Femur (tissue), 1 donor: ENCODE measurements at regions not wholly inside any gene's neighbourhood (a gene's known extent, or its start where the extent isn't known, plus 50 kb on each side); places are given as distances from the start of the nearest gene placed in this dataset.

Experiments used
- DNase-seq: peaks from one replicate; pipeline ENCODE4 v3.0.0-alpha.2; 2017

DNA sequence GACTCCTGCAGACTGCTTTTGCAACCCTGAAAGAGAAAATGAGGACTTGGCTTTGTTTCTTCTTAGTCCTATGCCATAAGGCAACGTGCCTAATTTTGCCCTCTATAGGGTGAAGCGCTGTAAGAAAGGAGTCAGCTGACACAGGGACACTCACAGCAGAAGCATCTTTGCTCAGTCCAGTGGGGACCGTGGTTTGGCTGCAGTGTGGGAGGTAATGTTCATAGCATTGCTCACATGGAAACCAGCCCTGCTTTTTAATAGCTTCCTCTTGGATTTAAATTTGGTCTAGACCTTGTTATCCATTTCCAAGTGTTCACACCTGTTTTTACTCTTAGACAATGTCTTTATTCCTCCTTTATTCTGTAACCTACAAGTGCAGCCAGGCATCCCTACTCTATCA is 1032.1 kb downstream of the NTRK3 start:
- DNase-seq = no peak

DNA sequence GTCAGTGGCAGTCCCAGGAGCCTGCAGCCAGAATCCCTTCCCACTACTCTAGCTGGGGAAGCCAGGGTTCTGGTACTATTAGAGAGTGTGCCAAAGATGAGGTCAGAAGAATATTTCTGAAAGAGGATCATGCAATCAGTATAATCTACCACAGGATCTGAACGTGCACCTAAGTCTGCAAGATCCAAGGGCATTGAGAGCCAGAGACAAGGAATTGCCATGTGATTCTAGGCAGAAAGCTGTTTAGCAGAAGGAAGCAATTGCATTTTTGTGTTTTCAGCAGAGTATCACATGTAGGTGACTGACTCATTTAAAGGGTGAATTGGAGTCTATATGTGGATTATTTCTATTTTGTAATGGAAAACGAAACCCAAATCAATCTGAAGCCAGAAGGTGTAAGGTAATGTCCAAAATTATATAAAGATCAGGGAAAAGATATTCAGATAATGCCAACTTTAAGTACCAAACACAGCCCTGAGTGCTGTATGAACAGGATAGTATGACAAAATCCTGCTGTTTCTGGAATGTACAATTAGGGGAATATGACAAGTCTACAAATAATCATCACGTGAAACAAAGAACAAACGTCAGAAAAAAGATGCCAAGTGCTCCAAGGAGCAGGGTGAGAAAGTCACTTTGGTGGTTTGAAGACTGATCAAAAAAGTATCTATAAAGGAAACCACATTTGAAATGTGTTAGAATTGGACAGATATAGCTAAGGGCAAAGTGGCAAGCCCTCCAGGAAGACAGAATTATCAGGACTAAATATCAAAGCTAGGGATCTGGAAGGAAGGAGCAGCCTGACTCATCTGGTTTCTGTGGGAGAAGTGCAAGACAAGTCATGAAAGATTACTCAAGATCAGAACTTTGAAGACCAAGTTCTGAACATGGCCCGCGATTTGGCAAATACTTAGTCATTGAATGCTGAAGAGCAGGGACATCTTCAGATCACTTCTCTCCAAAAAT is 1036.6 kb downstream of the NTRK3 start:
- no peak for DNase-seq

DNA sequence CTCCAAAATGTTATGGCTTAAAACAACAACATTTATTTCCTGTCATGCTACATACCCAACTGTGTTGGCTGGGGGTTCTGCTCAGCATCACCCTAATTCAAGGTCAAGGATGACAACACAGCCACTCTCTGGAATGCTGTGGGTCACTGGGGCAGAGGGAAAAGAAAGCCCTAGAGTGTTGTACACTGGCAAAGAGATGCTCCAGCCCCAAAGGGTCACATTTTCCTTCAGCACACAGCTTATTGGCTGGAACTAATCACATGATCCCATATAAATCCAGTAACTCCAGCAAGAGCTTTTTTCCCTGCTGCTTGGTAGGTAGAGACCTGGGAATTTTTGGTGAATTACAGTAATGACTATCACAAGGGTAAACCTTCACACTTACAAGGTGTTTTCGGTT is 1041.4 kb downstream of the NTRK3 start:
- no peak for DNase-seq

DNA sequence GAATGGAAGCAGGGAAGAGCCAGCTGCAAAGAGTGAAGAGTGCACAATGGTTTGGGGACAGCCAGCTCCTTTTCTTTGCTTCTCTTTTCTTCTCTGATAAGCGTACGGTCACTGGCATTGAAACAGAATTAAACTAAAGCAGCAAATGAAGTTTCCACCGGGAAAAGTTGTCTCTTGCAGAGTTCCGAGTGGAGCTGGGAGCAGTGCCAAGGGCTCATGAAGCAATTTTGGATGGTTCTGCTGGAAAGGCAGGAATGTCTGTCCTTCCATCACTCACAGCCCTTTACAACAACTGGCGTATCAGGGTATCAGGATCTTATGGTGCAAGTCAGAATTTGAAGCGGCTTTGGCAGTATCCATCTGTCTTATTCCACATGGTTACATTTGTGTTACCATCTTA is 1042.9 kb downstream of the NTRK3 start:
- no peak for DNase-seq

DNA sequence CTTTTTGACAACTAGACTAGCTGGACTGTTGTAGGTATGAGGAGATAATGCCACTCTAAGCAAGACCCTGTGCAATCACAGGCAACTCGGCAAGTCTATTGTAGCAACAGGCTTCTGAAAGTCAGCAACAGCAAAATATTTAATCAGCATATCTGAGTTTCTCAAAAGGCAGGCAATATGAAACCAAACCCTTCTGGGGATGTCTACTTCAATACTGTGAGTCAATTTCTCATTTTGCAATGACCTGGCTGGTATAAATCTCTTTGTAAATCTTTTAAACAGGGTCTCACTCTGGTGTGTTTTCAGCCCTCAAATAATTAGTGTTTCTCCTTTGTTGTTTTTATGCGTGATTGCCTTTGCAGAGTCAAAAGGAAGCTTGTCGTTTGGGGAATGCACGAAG is 1044.5 kb downstream of the NTRK3 start:
- no peak for DNase-seq

DNA sequence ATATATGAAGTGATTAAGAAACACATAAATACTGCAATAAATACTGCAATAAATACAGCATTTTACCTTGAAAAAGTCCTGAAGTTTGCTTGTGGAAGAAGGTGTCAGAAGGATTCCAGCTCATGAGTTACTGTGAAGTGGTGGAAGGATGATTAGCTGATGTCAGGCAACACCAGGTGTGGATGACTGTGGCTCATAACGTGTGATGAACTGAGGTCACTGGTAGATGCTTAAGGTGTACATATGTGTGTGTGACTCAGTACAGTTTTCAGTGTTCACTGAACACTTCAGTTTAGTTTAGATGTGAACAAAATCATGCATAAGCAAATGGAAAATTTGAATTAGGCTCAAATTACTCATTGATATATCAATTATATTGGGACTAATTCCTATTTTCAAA is 1045.0 kb downstream of the NTRK3 start:
- DNase-seq = no peak

DNA sequence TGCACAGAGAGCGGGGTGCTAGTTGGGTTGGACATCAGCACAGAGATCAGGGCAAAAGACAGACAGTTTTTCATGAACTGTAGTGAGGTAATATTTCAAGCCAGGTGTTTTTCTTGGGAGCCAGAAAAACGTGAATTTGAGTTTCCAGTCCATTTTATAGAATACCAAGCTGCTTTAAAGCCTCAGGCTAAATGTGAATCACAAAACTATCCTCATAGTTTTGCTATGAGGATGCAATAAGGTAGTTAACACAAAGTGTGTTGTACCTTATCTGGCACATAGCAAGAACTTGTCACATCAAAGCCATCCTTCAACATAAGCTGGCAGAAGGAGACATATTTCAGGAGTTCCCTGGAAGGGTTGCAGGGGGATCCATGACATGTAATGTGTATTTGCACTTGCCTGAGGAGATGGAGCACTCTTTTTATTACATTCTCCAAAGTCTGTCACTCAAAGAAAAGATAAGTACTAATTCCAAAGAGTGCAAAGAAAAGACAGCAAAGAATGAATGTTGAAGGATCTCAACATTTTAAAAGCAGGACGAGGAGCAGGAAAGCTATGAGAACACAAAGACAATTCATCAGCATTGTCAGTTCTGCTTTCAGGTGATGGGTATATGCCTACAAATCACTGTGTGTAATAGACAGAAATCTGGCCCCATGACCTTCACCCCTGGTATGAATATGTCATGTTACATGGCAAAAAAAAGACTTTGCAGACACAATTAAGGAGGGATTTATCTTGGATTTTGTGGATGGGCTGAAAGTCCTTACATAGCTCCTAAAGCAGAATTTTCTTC is 1046.4 kb downstream of the NTRK3 start:
- no peak for DNase-seq

DNA sequence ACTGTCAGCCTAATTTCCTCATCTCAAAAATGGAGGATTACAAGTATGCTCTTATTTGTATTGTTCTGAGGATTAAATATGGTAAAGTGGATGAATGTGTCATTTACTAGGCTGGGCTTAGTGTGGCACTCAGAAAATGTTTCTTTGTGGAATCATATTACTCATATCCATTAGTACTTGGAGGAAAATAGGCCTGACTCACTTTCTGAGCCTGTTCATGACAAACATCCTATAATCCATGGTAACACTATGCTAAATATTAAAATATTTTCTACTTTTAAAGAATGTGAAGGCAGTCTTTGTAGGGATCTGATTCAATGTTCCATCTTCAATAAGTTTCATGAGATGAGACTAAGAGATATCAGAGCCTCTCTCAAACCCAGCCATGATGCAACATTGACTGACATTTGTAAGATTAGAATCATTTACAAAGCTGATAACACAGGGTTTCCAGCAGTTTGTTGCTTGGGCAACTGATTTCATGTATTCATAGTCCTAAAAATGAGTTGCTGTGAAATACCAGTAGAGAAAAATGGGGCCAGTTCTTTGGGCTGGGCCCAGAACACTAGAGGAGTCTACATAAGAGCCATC is 1048.5 kb downstream of the NTRK3 start:
- DNase-seq = no peak

DNA sequence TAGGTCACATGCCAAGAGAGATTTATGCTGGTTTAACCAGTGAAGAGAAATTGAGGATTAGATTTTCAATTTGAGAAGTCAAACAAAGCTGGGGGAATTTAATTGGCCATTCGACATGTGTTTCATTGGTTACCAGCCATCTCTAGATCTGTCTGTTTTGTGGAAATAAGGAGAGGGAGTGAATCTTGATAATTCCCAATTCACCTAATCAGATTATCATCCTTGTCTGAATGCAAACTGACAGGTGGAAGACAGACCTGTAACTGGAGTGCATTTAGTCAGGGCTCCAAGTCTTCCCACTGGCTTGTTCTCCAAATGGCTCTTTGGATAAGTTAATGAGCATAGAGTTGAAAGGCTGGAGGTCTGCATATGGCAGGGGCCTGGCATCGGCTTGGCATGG is 1049.3 kb downstream of the NTRK3 start:
- no peak for DNase-seq

DNA sequence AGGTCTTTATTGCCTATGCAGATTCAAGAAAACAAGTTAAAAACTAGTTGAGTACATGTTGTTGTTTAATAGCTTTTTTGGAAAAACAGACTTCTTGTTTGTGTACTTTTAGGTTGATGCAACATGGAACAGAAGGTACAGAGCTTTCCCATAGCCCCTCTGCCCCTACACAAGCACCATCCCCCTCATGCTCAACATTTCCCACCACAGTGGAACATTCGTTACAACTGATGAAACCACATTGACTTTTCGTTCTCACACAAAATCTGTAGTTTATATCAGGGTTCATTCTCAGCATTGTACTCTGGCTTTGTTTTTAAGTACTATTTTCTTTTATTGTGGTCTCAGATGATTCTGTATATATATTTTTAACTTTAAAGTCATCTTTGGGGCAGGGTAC is 1054.6 kb downstream of the NTRK3 start:
- no peak for DNase-seq

DNA sequence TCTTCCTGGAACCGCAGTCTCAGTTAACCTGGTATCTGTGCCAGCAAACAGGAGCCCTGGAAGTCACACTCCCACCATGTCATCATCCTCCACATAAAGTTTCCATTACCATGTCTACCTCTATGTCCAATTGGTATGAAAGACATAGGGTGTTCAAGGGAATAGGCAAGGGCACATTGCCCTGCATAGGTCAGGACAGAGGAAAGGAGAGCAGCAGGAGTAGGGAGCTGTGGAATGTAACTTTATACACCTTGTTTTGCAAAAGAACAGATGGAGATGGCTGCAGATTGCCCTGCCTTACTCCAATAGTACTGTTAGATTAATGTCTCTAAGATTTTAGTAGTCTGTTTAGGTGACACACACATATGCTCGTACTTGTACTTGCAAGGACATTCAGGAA is 1056.4 kb downstream of the NTRK3 start:
- DNase-seq = no peak

DNA sequence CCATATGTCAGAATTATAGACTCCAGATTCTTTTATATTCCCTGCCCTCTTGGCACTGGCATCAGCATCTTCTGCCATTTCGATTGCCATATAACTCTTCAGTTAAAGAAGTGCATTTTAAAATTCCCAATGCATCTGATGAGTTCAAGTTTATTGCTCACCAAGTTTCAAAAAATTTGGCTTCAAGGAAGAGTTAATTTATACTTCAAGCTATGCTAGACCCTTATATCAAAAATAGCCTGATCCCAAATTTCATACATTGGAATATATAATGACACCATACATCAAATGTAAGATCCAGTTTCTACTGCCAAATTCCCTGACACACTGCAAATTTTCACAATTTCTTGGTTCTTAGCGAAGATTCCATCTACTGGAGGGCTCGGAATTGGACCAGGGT is 1058.6 kb downstream of the NTRK3 start:
- no peak for DNase-seq

DNA sequence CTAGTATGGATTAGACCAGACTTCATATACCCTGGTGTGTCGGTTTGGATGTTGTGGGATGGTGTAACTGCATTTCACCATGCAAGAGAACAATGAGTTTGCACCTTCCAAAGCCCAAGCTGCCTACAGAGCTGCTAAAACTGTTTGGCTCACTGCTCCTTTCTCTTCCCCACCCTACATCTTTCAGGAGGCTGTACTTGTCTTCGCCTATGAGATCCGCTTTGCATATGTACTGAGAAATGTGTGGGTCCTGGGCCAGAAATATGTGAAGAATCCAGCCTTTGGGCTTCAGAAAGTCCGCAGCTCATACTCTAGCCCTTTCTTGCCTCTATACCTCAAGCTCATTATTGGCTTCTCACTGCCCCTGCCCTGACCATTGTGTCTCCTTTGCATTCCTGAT is 1060.0 kb downstream of the NTRK3 start:
- no peak for DNase-seq

DNA sequence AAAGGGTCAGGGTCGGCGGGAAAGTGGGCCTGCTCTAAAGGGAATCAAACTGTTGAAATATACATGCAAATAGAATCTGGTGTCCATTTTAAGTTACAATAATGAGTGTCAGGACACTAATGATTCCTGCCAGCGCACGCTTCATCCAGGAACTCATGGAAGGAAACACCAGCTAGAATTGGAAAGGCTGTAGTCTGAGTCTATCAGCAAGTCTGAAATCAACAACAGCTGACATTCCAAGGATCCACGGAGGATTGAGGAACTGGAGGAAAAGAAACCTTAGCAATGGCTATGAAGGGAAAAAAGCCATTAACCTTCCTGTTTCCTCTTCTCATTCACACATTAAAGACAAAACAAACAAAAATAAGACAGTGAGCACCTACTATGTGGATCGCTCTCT is 1063.1 kb downstream of the NTRK3 start:
- no peak for DNase-seq

DNA sequence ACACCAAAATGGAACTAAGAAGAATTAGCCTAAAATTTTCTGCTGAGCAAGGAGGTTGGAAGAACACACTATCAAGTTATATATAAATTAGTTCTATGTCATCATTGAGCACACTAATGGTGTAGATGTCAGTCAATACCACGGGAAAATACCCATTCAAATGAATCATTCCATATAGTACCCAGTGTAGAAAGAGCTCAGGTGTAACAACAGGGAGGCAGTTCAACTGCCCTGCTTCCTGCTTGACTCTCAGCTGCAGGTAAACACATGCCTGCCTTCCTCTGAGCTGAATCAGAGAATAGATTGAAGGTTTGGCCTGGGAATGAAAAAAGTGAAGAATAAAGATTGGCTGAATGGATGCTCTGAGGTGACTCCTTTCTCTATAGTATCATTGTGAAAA is 1088.0 kb downstream of the AGBL1 start:
- no peak for DNase-seq

DNA sequence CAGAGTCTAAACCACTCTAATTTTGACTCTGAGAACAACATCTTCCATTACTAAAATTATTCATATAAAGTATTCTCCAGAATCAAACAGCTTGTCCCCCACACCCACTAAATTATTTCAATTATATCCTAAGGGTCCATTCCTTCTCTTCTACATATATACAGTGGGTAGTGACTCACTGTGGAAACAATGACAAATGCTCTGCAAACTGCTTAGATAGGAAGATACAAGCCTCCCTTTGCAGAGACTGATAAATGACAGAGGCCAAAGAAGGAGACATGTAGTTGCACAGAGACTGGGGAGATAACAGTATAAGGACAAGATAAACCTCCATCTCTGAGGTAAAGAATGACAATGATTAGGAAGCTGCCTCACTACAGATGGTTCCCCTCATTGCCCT is 1087.4 kb downstream of the AGBL1 start:
- no peak for DNase-seq

DNA sequence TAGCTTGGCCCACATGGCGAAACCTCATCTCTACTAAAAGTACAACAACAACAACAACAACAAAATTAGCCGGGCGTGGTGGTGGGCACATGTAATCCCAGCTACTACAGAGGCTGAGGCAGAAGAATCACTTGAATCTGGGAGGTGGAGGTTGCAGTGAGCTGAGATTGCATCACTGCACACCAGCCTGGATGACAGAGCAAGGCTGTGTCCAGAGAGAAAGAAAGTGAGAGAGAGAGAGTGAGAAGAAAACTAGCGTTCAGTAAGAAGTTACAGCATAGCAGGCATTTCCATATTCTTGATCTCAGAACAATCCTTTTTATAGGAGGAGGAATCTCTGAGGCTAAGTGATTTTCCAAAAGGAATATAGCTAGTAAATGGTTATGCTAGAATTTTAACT is 1076.1 kb downstream of the AGBL1 start:
- DNase-seq = no peak

DNA sequence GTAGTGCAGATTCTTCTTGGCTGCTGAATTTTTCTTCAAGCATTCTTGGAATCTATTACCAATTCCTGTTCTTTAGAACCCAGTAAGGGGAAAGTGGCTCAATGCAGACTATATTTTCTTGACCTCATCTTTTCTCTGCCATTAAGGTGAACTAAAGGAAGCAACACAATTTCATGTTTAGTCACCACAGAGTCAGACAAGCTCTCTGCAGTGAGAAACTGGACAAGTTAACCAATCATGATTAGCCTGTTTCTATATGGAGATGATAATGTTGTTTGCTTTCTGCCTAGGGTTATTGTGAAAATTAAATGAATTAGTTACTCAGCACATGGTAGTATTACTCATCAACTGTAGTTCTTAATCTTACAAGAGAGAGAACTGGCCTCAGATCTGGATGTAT is 1075.1 kb downstream of the AGBL1 start:
- no peak for DNase-seq

DNA sequence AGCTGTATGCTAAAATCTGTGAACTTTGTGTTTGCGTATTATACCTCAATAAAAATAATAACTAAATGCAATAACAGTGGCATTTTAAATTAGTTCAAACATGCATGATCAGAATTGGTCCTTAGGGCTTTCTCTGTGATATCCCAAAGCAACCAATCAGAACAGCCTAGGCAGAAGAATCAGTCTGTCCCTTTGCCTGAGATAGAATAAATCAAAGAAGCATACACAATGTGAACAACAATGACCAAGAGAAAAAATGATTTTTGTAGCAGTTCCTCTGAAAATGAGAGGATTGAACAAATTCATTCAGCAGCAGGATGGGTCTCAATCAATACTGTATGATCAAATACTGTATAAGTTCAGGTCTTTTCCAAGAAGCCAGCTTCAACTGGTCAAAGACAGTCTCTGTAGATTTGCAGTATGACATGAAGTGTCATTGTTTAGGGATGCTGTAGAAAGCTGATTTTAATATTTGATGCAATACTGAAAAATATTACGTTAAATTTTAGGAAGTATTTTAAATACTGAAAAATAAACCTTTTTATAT is 1071.6 kb downstream of the AGBL1 start:
- no peak for DNase-seq

DNA sequence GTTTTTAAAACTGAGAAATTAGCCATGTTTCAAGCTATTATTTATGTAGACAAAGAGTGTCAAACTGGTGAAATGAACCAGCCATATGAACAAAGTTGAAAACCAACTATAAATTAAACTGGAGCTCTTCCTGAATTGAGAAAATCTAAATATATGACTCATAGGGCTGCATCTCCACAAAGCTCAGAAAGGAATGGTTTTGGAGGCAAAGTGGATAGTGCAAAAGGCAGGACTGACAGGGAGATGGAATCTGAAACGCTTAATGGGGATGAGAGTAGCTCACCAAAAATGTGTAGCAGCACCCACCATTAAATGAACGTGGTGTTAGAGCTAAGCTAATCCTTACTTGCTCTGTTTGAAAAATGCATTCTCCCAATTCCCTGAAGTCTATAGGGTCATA is 1066.0 kb downstream of the AGBL1 start:
- no peak for DNase-seq

DNA sequence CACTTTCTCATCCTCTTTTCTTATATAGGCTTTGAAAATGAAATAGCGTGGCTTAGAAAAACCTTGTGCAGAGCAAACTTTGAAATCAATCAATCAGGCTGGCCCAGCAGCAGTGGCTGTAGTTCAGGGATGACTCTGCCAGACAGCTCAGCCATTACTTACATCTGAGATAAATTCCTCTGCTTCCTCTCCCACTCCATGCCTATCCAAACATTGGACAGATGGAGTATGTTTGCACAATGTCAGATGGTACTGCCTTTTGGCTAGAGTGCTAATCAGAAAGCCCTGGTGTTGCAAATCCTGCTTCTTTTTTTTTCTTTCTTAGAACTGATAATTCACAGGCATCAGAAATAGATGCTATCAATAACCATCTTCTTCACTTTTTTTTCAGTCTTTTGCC is 1065.1 kb downstream of the AGBL1 start:
- DNase-seq = no peak

DNA sequence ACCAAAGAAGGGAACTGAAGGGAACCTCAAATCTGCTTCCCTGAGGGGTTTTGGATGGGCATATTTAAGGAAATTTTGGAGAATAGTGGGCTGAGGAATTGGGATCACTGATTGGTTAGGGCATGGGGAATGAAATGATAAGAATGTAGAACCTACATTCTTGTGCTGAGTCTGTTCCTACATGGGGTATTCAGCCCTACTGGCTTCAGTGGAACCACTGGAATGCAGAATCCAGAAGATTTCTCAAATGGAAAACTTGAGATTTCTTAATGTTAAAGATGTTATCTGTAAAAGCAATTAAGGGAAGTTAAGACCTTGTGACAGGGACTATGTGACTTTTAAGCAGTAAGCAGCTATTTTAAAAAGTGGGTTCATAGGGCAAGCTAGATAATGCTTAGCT is 1062.4 kb downstream of the AGBL1 start:
- DNase-seq = no peak

DNA sequence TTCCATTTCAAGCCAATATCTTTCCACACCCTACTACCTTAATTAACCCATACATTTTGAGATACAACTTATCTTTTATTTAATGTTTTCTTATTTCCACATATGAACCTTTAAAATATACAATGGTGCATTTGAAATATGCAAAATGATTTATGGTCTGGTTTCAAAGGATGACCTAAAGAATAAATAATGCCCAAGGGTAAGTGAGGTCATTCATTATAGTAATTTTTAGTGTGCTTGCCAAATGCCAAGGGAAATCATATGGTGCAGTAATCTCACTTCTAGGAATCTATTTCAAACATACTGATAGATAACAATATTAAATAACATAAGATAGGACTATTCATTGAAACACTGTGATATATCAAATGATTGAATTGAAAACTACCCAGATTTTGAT is 1055.4 kb downstream of the AGBL1 start:
- no peak for DNase-seq

DNA sequence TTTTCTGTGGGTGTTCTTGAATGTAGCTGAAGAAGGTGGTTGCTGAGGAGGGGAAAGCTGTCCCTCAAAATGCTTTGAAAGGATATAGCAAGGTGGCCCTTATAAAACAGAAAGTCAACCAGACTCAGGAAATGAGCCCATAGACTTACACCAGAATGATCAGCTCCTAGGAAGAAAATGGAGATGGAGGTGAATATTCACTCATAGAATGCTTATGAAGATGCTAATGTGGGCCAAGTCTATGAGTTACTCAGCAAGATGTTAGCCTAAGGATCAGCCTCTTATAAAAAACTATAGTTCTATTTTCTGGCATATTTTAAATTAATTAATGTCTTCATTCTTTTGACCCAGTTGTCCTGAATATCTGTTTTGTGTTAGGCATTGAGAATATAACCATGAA is 1054.0 kb downstream of the AGBL1 start:
- DNase-seq = no peak
